Suppressor macrophage (primary cell): ENCODE measurements at regions not wholly inside any gene's neighbourhood (a gene's known extent, or its start where the extent isn't known, plus 50 kb on each side); places are given as distances from the start of the nearest gene placed in this dataset.
"Not testable (repeated sequence)": the region's sequence is repeated elsewhere in the genome, so short reads cannot be mapped to it uniquely, and the experiment has no call there.

ENCODE experiments used
- DNase-seq, 4 experiments: peaks; one replicate each; pipeline ENCODE4 v3.0.0-alpha.2; 2020 to 2022

DNA sequence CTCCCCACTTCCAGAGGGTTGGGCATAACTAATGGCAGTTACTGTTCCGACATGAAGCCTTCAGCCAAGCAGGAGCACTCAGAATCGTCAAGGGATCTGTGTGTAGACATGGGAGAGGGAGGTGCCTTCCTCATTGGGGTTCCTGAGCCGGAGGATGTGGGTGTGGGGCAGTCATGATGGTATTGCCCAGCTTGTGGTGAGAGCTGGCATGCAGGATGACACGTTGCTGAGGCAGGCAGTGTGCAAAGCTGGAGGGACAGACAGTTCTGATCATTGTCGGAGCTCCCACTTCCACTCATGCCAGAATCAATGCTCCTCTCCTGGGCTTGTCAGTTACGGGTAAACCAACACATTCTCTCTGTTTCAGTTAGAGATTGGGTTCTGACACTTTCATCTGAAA lies 83.9 kb upstream of the TSC22D1 start:
- DNase-seq: peak in 3 of 4 experiments; percentile 17 to 34 (median 32)

DNA sequence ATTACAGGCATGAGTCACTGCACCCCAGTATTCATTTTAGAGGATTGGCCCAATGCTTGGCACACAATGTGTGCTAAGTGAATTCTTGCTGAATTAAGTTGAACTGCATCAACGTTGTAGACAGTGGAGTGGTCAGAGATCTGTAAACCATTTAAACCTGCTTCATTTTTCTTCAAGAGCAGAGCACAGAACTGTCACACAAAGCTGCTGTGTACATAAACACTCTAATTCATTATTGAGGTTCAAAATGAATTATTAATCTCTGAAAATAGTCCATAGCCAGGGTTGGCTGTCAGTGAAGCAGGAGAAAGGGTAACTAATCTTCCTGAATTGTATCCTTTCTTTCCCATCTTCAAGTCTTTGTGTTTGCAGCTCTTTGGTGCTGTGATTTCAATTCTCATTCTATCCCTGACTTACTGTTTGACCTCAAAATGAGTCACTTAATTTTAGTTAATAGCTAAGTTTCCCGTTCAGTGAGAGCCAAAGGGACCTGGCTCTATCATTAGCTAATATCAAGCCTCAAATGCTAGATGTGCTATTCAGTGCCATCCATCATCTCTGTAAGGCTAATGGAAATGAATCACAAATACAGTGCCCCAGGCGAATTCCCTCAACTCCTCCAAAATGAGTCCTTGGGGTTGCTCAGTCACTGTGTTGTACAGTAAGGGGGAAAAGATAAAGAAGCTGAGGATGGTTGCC lies 77.0 kb upstream of the TSC22D1 start:
- DNase-seq: no peak

DNA sequence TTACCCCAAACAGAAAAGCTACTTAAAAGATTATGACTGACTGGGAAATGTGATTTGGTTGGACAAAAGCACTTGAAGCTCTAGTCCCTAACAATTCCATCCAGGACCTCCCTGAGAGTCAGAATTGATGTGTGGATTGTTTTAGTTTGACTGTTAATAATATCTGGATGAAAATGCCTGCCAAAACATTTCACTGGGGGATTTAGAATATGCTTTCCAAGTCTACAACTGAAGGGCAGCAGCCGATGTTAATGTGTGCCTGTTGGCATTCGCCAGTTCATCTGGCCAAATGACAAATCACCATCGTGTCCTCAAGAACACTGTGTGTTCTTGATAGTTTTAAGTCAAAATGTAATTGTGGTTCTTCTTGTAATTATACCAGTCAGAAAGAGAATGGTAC lies 76.0 kb upstream of the TSC22D1 start:
- no peak for DNase-seq

DNA sequence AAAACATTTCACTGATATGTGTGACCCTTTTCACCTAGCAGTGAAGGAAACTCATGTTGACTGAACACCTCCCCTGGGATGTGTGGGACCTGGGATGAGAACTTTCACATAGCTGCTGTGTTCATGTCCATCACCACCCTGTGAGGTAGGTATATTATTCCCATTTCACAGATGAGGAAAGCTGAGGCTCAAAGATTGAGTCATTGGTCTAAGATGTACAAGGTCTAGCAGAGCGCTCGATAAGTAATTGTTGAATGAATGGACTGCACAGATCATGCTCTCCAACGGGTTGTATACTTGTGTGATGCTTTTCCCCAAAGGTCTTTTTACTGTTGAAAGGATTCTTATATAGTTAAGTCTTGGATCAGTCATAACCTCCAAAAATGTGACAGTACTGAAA lies 75.6 kb upstream of the TSC22D1 start:
- DNase-seq: no peak

DNA sequence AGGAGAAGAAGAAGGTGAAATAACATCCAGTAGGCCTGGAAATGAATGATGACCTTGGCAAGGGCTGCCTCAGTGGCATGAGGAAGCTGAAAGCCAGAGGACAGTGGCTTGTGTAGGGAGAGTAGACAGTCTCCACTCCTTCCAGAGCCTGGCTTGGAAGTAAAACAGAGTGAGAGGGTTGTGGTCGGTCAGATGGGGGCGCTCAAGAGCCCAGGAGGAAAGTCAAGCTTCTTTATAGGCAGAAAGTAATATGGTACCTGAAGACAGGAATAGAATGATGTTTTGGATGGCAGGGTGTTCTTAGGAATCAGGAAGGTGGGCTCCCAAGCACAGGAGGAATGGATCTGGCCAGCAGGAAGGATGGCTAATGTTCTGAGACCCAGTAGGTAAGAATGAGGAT lies 75.1 kb upstream of the TSC22D1 start:
- peak in 1 of 4 experiments; percentile 9 for DNase-seq

DNA sequence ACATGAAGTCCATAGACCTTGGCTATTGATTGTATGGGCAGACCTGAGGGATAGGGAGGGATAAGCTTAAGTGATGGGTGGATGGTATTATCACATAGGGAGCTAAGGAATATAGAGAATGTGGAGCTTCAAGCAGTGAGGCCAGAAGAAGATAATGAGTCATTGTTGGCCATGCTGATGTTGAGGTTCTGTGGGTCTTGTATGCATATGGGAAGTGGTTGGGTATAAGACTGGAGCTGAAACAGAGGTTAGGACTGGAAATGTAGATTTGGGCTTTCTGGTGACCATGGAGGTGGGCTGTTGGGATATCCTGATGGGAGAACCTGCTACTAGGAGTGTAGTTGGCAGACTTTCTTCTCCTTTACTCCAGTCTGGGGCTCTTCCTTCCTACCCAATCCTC lies 73.7 kb upstream of the TSC22D1 start:
- DNase-seq: no peak

DNA sequence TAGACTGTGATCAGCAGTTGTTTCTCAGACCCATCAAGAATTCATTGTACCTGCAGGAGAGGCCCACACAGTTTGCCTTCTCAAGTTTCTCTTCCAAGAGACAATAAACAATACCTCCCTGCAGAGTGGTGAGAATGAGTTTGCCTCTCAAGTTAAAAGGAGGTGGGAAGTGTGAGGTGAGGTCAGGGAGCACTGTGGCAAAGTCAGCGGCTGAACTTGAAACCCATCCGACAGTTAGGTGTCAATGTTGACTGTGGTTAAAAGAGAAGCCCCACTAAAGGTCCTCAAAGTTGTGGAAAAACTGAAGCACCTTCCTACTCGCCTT lies 72.9 kb upstream of the TSC22D1 start:
- no peak for DNase-seq

DNA sequence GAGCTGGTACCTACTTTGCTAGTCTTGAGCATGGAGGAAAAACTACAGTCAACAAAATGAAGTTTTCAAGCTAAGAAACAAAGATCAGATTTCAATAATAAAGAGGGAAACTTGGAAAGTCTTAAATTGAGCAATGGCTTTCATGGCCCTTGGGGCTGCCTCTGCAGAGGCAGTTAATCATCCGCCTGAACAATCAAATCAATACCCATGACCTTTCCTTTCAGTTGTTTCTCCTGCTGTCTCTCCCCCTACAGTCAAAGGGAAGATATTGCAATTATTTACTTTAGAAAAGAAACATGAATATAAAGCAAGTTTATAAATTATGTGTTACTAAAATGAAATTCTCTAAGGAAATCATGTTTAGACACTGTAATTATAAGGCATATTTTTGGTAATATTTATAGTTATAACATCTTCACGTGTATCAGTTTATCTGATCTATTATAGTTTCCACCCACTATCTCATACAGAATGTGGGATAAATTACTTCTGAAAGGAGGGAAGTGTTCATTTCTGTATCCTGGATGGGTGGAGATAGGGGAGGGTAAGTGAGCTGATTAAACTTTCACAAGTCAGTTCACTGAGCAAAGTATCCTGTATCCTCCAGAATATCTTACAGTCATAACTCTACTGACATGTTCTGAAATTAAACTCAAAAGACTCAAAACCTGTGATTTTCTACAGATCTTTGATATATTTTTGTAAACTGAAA lies 72.4 kb upstream of the TSC22D1 start:
- peak in 2 of 4 experiments; percentile 22 to 24 for DNase-seq

DNA sequence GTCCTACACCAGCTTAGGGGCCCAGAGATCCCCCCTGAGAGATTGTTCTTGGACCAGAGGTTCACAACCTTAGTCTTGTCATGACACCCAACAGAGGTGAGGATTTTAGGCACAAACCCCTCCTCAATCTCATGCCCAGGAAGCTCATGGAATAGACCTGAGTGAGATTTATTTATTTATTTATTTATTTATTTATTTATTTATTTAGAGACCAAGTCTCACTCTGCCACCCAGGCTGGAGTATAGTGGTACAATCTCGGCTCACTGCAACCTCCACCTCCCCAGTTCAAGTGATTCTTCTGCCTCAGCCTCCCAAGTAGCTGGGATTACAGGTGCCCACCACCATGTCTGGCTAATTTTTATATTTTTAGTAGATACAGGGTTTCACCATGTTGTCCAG lies 71.4 kb upstream of the TSC22D1 start:
- not testable (repeated sequence) for DNase-seq

DNA sequence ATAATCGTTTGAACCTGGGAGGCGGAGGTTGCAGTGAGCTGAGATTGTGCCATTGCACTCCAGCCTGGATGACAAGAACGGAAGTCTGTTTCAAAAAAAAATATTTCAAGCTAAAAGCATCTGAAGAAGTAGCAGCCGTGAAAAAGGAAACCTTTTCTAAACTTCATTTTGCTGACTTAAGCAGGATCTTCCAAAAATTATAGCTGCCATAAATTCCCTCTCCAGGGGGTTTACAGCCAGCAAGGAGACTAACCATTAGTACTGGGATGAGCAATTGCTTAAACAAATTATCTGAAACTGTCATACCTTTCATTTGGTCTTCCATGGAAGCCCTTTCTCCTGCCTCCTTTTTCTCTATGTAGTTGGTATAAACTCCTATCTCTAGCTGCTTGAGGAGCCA lies 69.9 kb upstream of the TSC22D1 start:
- DNase-seq: no peak

DNA sequence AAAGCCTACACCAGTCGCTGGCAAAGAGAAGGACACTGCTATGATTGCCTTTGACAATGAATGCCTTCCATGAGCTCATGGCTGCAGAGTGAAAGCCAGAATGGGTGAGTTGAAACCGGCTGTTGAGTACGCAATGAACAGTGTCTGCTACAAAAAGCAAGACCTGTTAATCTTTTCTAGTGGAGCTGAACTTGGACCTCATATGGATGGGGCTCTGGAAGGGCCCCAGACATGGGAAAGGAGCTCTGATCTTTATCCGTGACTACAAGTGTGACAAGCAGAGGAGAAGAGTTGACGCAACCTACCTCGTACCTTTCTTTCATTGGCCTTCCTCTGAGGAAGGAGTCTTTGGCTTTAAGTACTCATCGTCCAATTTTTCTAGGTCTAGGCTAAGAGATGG lies 67.1 kb upstream of the TSC22D1 start:
- no peak for DNase-seq

DNA sequence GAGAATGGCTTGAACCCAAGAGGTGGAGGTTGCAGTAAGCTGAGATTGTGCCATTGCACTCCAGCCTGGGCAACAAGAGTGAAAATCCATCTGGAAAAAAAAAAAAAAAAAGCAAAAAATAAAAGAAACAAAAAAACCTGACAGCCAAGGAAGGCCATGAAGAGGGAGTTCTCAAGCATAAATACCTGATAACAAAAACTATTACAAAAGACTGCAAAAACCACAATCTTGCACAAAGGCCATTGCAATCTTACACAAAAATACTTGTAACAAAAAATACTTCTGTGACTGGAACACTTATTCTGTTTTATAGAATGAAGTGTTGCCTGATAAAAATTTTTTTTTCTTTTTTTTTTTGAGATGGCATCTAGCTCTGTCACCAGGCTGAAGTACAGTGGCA lies 61.5 kb upstream of the TSC22D1 start:
- DNase-seq: no peak

DNA sequence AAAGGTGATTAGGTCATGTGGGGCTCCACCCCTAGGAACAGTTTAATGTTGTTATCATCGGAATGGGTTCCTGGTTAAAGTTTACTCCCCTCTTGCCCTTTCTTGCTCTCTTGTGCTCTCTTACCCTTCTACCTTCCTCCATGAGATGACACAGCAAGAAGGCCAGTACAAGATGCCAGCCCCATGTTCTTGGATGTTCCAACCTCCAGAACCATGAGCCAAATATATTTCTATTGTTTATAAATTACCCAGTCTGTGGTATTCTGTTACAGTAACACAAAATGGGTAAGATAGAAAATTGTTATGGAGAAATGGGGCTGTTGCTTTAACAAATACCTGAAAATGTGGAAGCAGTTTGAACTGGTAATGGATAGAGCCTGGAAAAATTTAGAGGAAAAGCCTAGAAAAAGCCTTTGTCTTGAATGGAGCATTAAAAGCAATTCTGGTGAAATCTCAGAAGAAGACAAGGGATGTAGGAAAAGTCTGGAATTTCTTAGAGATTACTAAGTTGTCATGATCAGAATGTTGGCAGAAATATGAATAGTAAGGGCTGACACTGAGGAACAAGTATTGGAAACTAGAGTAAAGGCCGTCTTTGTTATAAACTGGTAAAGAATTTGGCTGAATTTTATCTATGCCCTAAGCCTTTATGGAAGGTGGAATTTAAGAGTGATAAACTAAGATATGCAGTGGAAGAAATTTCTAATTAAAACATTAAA lies 53.5 kb upstream of the TSC22D1 start:
- no peak for DNase-seq

DNA sequence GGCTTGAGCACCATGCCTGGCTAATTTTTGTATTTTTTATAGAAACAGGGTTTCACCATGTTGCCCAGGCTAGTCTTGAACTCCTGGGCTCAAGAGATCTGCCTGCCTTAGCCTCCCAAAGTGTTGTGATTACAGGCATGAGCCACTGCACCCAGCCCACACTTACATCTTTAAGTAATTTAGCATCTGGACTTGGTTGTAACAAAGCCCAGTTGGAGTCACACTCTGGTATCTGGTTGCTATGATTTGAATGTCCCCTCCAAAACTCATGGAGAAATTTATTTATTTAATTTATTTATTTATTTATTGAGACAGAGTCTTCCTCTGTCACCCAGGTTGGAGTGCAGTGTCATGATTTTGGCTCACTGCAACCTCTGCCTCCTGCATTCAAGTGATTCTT lies 52.7 kb upstream of the TSC22D1 start:
- DNase-seq: not testable (repeated sequence)

DNA sequence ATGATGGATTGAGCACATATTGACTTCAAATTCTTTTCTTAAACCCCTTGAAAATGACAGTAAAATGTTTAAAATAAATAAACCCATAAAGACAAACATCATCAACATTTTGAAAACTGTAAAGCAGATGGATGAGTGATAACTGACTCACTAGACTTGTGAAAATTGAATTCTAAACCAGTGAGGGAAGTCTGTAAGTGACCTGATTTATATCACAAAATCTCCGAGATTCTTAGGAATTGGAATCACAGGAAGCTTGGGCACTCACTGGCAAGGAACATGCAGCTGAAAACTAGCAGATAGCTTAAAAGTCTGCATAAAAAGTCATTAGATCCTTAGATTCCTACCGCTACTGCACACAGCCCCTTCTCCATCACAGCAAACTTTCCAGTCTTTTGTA lies 51.3 kb upstream of the TSC22D1 start:
- no peak for DNase-seq

DNA sequence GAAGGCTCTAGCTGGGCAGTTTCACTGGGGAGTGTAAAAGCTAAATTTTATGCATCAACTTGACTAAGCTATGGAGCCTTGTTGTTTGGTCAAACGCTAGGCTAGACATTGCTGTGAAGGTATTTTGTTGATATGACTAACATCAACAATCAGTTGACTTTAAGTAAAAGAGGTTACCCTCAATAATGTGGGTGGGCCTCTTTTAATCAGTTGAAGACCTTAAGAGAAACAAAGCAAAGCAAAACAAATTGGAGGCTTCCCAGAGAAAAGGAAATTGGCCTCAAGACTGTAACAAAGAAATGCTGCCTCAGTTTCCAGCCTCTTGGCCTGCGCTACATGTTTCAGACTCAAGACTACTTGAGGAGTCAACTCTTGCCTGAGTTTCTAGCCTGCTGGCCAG lies 50.0 kb upstream of the TSC22D1 start:
- no peak for DNase-seq
